SK-N-SH (cell line): ENCODE measurements at regions not wholly inside any gene's neighbourhood (a gene's known extent, or its start where the extent isn't known, plus 50 kb on each side); places are given as distances from the start of the nearest gene placed in this dataset.

ENCODE experiments used
- CTCF ChIA-PET: fragments of 300-600, 350-600 bp; formaldehyde crosslinking; extraction: SDS; loops from one replicate; lab custom pipeline; 2021; lab: Yijun Ruan, JAX
- POLR2A ChIA-PET: fragments of 350-600 bp; sonication (Branson Sonifier 250); formaldehyde crosslinking; extraction: SDS; loops from one replicate; lab custom pipeline; 2020; ENCODE audit warnings: antibody characterized with exemption, inconsistent platforms; lab: Yijun Ruan, JAX
- DNase-seq: peaks from one replicate; pipeline ENCODE4 v3.0.0; 2012
- H2AFZ ChIP-seq: fragments of 200-600 bp; sonication (generic); 2 replicates; pipeline ENCODE4 v1.8.1; 2016; ENCODE audit warnings: antibody characterized with exemption, mild to moderate bottlenecking, low read depth
- H3F3A ChIP-seq: fragments of 200-600 bp; sonication (generic); replicated peaks from 2 replicates; pipeline ENCODE3; 2016; ENCODE audit warnings: antibody characterized with exemption, mild to moderate bottlenecking; ENCODE audit not compliant: insufficient read depth
- H3K27ac ChIP-seq, 2 experiments: fragments of 200-500 bp in 1 of 2; fragments of 200-600 bp in 1 of 2; sonication (Bioruptor generic) in 1 of 2; sonication (generic), shearing (Covaris generic) in 1 of 2; 2 replicates each; pipeline versions ENCODE4 v1.5.1 to v1.6.1; 2014 to 2016; ENCODE audit warnings: low read depth in 2 of 2, inconsistent platforms in 1 of 2, low read length in 1 of 2, mild to moderate bottlenecking in 1 of 2, mixed read lengths in 1 of 2
- H3K27me3 ChIP-seq: fragments of 200-600 bp; sonication (generic), shearing (Covaris generic); 2 replicates; pipeline ENCODE4 v1.6.1; 2016; ENCODE audit warnings: mixed run types; ENCODE audit not compliant: insufficient read depth
- H3K36me3 ChIP-seq, 2 experiments: fragments of 200-500 bp in 1 of 2; fragments of 200-600 bp in 1 of 2; sonication (Bioruptor generic) in 1 of 2; sonication (generic) in 1 of 2; replicated peaks in 1 of 2; 2 replicates each; pipeline versions ENCODE3 to v1.5.1; 2014 to 2016; ENCODE audit warnings: low read length in 1 of 2, mild to moderate bottlenecking in 1 of 2; ENCODE audit not compliant: insufficient read depth in 2 of 2, control insufficient read depth in 1 of 2
- H3K4me1 ChIP-seq, 2 experiments: fragments of 200-500 bp in 1 of 2; fragments of 200-600 bp in 1 of 2; sonication (Bioruptor generic) in 1 of 2; sonication (generic), shearing (Covaris generic) in 1 of 2; 2 replicates each; pipeline versions ENCODE4 v1.5.1 to v1.6.1; 2014 to 2016; ENCODE audit warnings: low read depth in 1 of 2, low read length in 1 of 2, mixed run types in 1 of 2; ENCODE audit not compliant: insufficient read depth in 2 of 2, control insufficient read depth in 1 of 2
- H3K4me2 ChIP-seq: fragments of 200-600 bp; sonication (generic), shearing (Covaris generic); 2 replicates; pipeline ENCODE4 v1.6.1; 2017; ENCODE audit warnings: mixed run types
- H3K4me3 ChIP-seq, 2 experiments: fragments of 200-500 bp in 1 of 2; fragments of 200-600 bp in 1 of 2; sonication (Bioruptor generic) in 1 of 2; sonication (generic), shearing (Covaris generic) in 1 of 2; 2 replicates each; pipeline versions ENCODE4 v1.5.1 to v1.8.1; 2014 to 2016; ENCODE audit warnings: low read depth in 2 of 2, inconsistent platforms in 1 of 2, low read length in 1 of 2, mild to moderate bottlenecking in 1 of 2, mixed read lengths in 1 of 2, moderate library complexity in 1 of 2
- H3K79me2 ChIP-seq: fragments of 200-600 bp; sonication (generic); 2 replicates; pipeline ENCODE4 v1.8.1; 2017; ENCODE audit warnings: mild to moderate bottlenecking; ENCODE audit not compliant: insufficient read depth
- H3K9ac ChIP-seq: fragments of 200-600 bp; sonication (generic); 2 replicates; pipeline ENCODE4 v1.6.1; 2017; ENCODE audit warnings: mixed run types
- H3K9me2 ChIP-seq: fragments of 200-600 bp; sonication (generic); 2 replicates; pipeline ENCODE4 v1.6.1; 2017; ENCODE audit warnings: mixed run types
- H3K9me3 ChIP-seq: fragments of 200-600 bp; sonication (generic); 2 replicates; pipeline ENCODE4 v1.6.1; 2017; ENCODE audit warnings: mixed run types, mild to moderate bottlenecking, moderate library complexity
- H4K20me1 ChIP-seq: fragments of 200-600 bp; sonication (generic); 2 replicates; pipeline ENCODE4 v1.6.1; 2017; ENCODE audit warnings: mild to moderate bottlenecking, mixed run types; ENCODE audit not compliant: insufficient read depth
- CHD2 ChIP-seq: fragments of 150-350 bp; IDR thresholded peaks from 2 replicates; pipeline ENCODE4 v1.6.1; 2018; ENCODE audit warnings: low read length; ENCODE audit not compliant: partially characterized antibody
- EZH2phosphoT487 ChIP-seq: fragments of 200-600 bp; sonication (generic); IDR thresholded peaks from 2 replicates; pipeline ENCODE4 v1.6.1; 2017; ENCODE audit warnings: low read depth, mixed run types, mild to moderate bottlenecking, antibody characterized with exemption, moderate library complexity, borderline replicate concordance
- FOXM1 ChIP-seq: IDR thresholded peaks from 2 replicates; pipeline ENCODE4 v1.4.0; 2012; ENCODE audit warnings: low read depth, mild to moderate bottlenecking
- MEF2A ChIP-seq: IDR thresholded peaks from 2 replicates; pipeline ENCODE4 v1.4.0; 2012; ENCODE audit warnings: low read depth, borderline replicate concordance
- MXI1 ChIP-seq: IDR thresholded peaks from 2 replicates; pipeline ENCODE4 v1.6.1; 2012; ENCODE audit warnings: mild to moderate bottlenecking, low read depth, low read length, improper control_type of control experiment
- POLR2AphosphoS5 ChIP-seq: IDR thresholded peaks from 2 replicates; pipeline ENCODE4 v1.6.1; 2012; ENCODE audit warnings: low read depth, low read length
- RAD21 ChIP-seq: IDR thresholded peaks from 2 replicates; pipeline ENCODE4 v1.6.1; 2012; ENCODE audit warnings: mild to moderate bottlenecking, low read length
- RCOR1 ChIP-seq: fragments of 150-350 bp; IDR thresholded peaks from 2 replicates; pipeline ENCODE4 v1.6.1; 2017; ENCODE audit warnings: antibody characterized with exemption, low read length
- RFX5 ChIP-seq: IDR thresholded peaks from 2 replicates; pipeline ENCODE4 v1.6.1; 2012; ENCODE audit warnings: mild to moderate bottlenecking, improper control_type of control experiment, low read length
- RXRA ChIP-seq: IDR thresholded peaks from 2 replicates; pipeline ENCODE4 v1.4.0; 2012; ENCODE audit warnings: low read depth, mild to moderate bottlenecking, borderline replicate concordance
- SMC3 ChIP-seq: IDR thresholded peaks from 2 replicates; pipeline ENCODE4 v1.6.1; 2012; ENCODE audit warnings: low read depth, low read length, improper control_type of control experiment
- YY1 ChIP-seq: IDR thresholded peaks from 2 replicates; pipeline ENCODE4 v1.4.0; 2012; ENCODE audit warnings: low read depth, mild to moderate bottlenecking
- WGBS: methylation state at CpG from one replicate; pipeline ENCODE4 v1.1.6; 2017; ENCODE audit warnings: low lambda C conversion rate; 5-methylcytosine and 5-hydroxymethylcytosine counted together
- TF ChIP-seq, protein P1 (sequence below): IDR thresholded peaks from 2 replicates; pipeline ENCODE4 v1.4.0; 2012; ENCODE audit warnings: low read depth, borderline replicate concordance
- TF ChIP-seq, protein P2 (sequence below): IDR thresholded peaks from 2 replicates; pipeline ENCODE4 v1.4.0; 2012; ENCODE audit warnings: low read depth, borderline replicate concordance
- TF ChIP-seq, protein P3 (sequence below): IDR thresholded peaks from 2 replicates; pipeline ENCODE4 v1.6.1; 2012; ENCODE audit warnings: mild to moderate bottlenecking, low read depth, low read length, moderate library complexity

DNA sequence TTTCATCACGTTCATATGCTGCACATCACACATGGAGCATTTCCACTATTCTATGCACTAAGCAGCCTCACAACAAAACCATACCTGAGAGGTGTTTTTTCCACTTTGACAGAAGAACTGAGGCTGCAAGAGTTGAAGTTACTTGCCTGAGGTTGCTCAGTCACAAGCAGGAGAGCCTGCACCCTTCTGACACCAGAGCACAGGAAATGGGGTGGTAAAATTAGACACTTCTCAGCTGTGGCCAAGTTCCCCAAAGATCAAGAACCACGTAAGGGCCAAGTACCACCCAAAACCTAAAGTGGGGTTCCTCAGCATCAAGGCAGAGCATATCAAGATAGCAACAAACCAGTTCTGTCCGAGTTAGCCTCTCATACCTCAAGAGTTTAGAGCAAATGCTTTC is 185.8 kb downstream of the CAPZA3 start:
- no peaks in the 10 kb centered on the region for H3K27me3 ChIP-seq
- H3K36me3 ChIP-seq = no peaks in the 10 kb centered on the region
- H3K4me2 ChIP-seq = no peak overlapping the region
- H2AFZ ChIP-seq = no peak overlapping the region
- no peaks in the 10 kb centered on the region for H3F3A ChIP-seq
- TF ChIP-seq POLR2AphosphoS5 = no peak
- TF ChIP-seq SMC3 = no peak
- TF ChIP-seq EZH2phosphoT487 = no peak
- TF ChIP-seq YY1 = no peak
- no peak for TF ChIP-seq FOXM1
- no peak for TF ChIP-seq CHD2
- TF ChIP-seq RXRA = no peak
- TF ChIP-seq, protein P1, sequence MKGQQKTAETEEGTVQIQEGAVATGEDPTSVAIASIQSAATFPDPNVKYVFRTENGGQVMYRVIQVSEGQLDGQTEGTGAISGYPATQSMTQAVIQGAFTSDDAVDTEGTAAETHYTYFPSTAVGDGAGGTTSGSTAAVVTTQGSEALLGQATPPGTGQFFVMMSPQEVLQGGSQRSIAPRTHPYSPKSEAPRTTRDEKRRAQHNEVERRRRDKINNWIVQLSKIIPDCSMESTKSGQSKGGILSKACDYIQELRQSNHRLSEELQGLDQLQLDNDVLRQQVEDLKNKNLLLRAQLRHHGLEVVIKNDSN = no peak
- TF ChIP-seq MEF2A = no peak
- no peak for TF ChIP-seq MXI1
- CTCF ChIA-PET = no interaction called here
- H3K4me1 ChIP-seq = no peaks in the 10 kb centered on the region
- no peaks in the 10 kb centered on the region for H3K79me2 ChIP-seq
- DNase-seq = no peak
- H4K20me1 ChIP-seq = no peaks in the 10 kb centered on the region
- POLR2A ChIA-PET = no interaction called here
- WGBS = 63% methylated on average over 3 of the region's 3 CpGs
- H3K9me2 ChIP-seq = no peaks in the 10 kb centered on the region
- no peak overlapping the region for H3K27ac ChIP-seq
- no peak overlapping the region for H3K9ac ChIP-seq
- H3K4me3 ChIP-seq = no peak overlapping the region
- no peaks in the 10 kb centered on the region for H3K9me3 ChIP-seq

DNA sequence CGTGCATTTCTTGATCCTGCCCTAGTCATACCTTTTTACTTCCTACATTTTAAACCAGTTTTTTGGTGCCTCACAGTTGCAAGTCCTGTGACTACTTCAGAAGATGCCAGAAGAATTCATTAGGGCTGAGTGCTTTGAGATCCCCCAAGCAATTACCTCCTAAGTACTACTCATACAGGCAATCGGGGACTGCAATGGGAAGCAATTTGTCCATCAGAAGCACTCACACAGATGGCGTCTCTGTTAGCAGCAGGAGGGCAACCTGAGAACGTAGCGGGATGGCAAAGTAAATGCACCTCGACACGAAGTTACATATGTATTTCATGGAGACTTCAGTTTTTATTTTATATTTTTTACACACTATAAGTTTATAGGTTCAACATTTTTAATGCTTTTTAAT is 188.3 kb downstream of the CAPZA3 start:
- Histone ChIP-seq H3K4me3 (no peak overlapping the region), H3K27me3 (no peaks in the 10 kb centered on the region), H3K9ac (no peak overlapping the region), H3F3A (no peaks in the 10 kb centered on the region), H3K79me2 (no peaks in the 10 kb centered on the region), H3K36me3 (no peaks in the 10 kb centered on the region), H2AFZ (no peak overlapping the region), H3K9me2 (no peaks in the 10 kb centered on the region), H3K27ac (no peak overlapping the region), H4K20me1 (no peaks in the 10 kb centered on the region), H3K4me2 (no peak overlapping the region), H3K9me3 (no peaks in the 10 kb centered on the region), H3K4me1 (no peaks in the 10 kb centered on the region)
- ChIA-PET CTCF (no interaction called here), POLR2A (no interaction called here)
- no peak for DNase-seq
- TF ChIP-seq RAD21 (no peak), MEF2A (no peak), RCOR1 (no peak), YY1 (no peak), RFX5 (no peak), FOXM1 (no peak)
- TF ChIP-seq, protein P2, sequence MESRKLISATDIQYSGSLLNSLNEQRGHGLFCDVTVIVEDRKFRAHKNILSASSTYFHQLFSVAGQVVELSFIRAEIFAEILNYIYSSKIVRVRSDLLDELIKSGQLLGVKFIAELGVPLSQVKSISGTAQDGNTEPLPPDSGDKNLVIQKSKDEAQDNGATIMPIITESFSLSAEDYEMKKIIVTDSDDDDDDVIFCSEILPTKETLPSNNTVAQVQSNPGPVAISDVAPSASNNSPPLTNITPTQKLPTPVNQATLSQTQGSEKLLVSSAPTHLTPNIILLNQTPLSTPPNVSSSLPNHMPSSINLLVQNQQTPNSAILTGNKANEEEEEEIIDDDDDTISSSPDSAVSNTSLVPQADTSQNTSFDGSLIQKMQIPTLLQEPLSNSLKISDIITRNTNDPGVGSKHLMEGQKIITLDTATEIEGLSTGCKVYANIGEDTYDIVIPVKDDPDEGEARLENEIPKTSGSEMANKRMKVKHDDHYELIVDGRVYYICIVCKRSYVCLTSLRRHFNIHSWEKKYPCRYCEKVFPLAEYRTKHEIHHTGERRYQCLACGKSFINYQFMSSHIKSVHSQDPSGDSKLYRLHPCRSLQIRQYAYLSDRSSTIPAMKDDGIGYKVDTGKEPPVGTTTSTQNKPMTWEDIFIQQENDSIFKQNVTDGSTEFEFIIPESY = no peak
- TF ChIP-seq, protein P3, sequence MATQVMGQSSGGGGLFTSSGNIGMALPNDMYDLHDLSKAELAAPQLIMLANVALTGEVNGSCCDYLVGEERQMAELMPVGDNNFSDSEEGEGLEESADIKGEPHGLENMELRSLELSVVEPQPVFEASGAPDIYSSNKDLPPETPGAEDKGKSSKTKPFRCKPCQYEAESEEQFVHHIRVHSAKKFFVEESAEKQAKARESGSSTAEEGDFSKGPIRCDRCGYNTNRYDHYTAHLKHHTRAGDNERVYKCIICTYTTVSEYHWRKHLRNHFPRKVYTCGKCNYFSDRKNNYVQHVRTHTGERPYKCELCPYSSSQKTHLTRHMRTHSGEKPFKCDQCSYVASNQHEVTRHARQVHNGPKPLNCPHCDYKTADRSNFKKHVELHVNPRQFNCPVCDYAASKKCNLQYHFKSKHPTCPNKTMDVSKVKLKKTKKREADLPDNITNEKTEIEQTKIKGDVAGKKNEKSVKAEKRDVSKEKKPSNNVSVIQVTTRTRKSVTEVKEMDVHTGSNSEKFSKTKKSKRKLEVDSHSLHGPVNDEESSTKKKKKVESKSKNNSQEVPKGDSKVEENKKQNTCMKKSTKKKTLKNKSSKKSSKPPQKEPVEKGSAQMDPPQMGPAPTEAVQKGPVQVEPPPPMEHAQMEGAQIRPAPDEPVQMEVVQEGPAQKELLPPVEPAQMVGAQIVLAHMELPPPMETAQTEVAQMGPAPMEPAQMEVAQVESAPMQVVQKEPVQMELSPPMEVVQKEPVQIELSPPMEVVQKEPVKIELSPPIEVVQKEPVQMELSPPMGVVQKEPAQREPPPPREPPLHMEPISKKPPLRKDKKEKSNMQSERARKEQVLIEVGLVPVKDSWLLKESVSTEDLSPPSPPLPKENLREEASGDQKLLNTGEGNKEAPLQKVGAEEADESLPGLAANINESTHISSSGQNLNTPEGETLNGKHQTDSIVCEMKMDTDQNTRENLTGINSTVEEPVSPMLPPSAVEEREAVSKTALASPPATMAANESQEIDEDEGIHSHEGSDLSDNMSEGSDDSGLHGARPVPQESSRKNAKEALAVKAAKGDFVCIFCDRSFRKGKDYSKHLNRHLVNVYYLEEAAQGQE = no peak
- WGBS = 71% methylated on average over 7 of the region's 7 CpGs
